OCI-LY1 (cell line): ENCODE measurements at regions not wholly inside any gene's neighbourhood (a gene's known extent, or its start where the extent isn't known, plus 50 kb on each side); places are given as distances from the start of the nearest gene placed in this dataset.

Experiments
- EZH2 ChIP-seq: fragments of 200-600 bp; sonication (generic), shearing (Covaris generic); IDR thresholded peaks from 2 replicates; pipeline ENCODE4 v1.8.0; 2017; ENCODE audit warnings: borderline replicate concordance, mixed run types, mild to moderate bottlenecking, antibody characterized with exemption, low read length, moderate library complexity, mixed read lengths
- TF ChIP-seq, protein P1 (sequence below): fragments of 200-600 bp; sonication (generic), shearing (Covaris generic); IDR thresholded peaks from 2 replicates; pipeline ENCODE4 v1.5.1; 2017; ENCODE audit warnings: mild to moderate bottlenecking, antibody characterized with exemption, low read length, moderate library complexity, mixed read lengths

DNA sequence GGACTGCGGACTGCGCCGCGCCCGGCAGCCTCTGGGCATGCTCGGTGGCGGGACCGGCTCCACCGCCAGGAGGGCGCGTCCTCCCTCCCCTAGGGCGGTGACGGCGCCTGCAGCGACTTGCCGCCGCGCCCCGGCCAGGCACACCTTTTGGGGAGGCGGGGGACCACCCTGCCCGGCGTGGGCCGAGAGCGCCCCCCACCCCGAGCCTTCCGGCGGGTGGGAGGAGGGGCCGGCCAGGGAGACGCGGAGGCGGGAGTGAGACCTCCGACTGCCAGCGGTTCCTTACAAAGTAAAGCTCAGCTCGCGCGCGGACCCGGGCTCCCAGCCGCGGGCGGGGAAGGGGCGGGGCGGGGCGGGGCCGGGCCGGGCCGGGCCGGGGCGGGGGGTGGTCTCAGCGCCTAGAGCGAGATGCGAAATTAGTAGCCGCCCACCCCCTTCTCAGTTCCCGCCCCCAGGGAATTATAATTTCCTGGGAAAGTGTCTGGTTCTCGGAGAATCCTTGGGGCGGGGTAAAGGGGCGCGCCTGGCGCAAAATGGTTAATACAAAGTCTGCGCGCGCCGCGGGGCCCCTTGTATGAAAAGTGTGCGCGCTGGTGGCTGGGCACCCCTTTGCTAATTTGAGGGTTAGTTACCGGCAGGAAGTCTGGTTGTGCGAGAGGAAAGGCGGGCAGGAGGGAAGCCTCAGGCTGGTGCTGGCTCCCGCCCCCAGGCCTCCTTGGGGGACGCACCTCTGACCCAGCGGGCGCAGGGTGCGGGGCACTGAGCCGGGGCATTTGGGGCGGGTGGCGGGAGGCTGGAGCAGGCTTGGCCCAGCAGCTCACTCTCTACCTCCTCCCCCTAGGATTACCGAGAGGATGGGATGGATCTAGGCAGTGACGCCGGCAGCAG is 224.8 kb upstream of the IL12A start:
- TF ChIP-seq, protein P1, sequence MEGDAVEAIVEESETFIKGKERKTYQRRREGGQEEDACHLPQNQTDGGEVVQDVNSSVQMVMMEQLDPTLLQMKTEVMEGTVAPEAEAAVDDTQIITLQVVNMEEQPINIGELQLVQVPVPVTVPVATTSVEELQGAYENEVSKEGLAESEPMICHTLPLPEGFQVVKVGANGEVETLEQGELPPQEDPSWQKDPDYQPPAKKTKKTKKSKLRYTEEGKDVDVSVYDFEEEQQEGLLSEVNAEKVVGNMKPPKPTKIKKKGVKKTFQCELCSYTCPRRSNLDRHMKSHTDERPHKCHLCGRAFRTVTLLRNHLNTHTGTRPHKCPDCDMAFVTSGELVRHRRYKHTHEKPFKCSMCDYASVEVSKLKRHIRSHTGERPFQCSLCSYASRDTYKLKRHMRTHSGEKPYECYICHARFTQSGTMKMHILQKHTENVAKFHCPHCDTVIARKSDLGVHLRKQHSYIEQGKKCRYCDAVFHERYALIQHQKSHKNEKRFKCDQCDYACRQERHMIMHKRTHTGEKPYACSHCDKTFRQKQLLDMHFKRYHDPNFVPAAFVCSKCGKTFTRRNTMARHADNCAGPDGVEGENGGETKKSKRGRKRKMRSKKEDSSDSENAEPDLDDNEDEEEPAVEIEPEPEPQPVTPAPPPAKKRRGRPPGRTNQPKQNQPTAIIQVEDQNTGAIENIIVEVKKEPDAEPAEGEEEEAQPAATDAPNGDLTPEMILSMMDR = no peak
- no peak for TF ChIP-seq EZH2
